ENCODE measurements at regions not wholly inside any gene's neighbourhood (a gene's known extent, or its start where the extent isn't known, plus 50 kb on each side); places are given as distances from the start of the nearest gene placed in this dataset.

DNA sequence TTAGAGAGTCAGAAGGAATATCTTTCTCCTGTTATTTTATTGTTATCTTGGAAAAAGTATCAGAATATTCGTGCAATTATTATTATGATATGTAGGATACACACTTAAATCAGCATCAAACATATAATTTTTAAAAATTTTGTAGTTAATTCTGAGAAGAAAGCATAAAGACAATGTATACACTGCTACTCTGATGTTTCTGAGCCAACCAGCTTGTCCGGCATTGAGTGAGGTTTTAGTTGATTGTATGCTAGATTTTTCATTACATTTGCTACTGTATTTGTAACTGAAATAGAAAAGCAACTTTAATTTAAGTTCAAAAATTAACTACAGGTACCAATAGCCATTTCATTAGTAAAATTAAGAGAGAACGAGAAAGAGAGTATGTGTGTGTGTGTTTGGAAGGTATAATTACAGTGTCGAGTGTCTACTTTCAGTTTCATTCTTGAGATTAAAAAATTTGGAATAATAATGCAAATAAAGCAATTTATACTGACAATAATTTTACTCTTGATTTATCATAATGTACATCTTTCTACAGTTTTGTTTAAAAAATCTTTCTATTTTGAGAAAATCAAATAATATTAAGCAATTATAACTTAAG is 160.4 kb upstream of the CDH12 start:
- Histone ChIP-seq H3K4me3 (peak overlapping the region in 1 of 2 donors; percentile 20), H3K9me3 (no peaks in the 10 kb centered on the region), H3K4me1 (no peaks in the 10 kb centered on the region), H3K27ac (no peak overlapping the region), H3K36me3 (no peaks in the 10 kb centered on the region), H3K27me3 (no peaks in the 10 kb centered on the region)
- DNase-seq (no peak), ATAC-seq (no peak)
- TF ChIP-seq, protein P1, sequence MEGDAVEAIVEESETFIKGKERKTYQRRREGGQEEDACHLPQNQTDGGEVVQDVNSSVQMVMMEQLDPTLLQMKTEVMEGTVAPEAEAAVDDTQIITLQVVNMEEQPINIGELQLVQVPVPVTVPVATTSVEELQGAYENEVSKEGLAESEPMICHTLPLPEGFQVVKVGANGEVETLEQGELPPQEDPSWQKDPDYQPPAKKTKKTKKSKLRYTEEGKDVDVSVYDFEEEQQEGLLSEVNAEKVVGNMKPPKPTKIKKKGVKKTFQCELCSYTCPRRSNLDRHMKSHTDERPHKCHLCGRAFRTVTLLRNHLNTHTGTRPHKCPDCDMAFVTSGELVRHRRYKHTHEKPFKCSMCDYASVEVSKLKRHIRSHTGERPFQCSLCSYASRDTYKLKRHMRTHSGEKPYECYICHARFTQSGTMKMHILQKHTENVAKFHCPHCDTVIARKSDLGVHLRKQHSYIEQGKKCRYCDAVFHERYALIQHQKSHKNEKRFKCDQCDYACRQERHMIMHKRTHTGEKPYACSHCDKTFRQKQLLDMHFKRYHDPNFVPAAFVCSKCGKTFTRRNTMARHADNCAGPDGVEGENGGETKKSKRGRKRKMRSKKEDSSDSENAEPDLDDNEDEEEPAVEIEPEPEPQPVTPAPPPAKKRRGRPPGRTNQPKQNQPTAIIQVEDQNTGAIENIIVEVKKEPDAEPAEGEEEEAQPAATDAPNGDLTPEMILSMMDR (IDR thresholded peaks at IDR 0.05) = no peak
- intact Hi-C loops (cut with DNase I) = no loop called here

DNA sequence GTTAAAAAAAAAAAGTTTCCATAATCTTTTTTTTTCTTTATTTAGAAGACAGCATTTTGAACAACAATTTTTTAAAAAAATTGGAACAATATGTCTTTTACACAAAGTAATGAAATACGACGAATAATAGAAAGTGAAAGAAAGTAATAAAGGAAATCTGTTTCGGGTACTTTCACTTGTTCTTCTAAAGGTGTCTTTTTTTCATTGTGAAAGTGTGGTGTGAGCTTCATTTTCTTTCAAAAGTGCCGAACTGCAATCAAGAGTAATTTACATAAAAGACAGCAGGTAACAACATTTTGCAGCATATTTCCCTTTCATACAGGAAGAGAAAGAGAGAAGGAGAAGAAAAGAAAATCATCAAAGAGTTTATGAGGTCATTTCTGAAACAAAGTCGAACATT is 159.7 kb upstream of the CDH12 start:
- Histone ChIP-seq H3K27me3 (no peaks in the 10 kb centered on the region), H3K4me3 (peak overlapping the region in 1 of 2 donors; percentile 20), H3K4me1 (no peaks in the 10 kb centered on the region), H3K36me3 (no peaks in the 10 kb centered on the region), H3K27ac (no peak overlapping the region), H3K9me3 (no peaks in the 10 kb centered on the region)
- intact Hi-C loops (cut with DNase I) = no loop called here
- TF ChIP-seq, protein P1 (IDR thresholded peaks at IDR 0.05) = no peak
- ATAC-seq (no peak), DNase-seq (no peak)

DNA sequence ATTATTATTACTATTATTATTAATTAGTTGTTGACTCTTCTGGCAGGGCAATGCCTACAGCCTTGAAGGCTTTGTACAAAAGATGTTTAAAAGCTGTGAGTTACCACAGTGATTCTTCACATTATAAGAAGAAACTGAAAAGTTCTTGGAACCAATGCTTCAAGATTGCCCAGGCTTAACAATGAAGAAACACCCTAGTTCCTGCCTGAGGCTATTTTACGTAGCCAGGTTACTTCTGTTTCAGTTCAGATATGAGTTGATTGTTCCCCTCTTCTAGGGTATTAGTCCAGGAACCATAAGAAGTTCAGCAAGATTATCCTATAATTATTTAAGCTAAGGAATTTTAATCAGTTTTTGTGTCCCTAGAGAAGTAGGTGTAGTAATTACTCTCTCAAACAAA is 154.6 kb upstream of the CDH12 start:
- Histone ChIP-seq H3K27ac (no peak overlapping the region), H3K9me3 (no peaks in the 10 kb centered on the region), H3K4me1 (no peaks in the 10 kb centered on the region), H3K4me3 (no peak overlapping the region), H3K27me3 (no peaks in the 10 kb centered on the region), H3K36me3 (no peaks in the 10 kb centered on the region)
- ATAC-seq = no peak
- intact Hi-C loops (cut with DNase I) = no loop called here
- TF ChIP-seq, protein P1 (IDR thresholded peaks at IDR 0.05) = no peak
- DNase-seq = no peak

DNA sequence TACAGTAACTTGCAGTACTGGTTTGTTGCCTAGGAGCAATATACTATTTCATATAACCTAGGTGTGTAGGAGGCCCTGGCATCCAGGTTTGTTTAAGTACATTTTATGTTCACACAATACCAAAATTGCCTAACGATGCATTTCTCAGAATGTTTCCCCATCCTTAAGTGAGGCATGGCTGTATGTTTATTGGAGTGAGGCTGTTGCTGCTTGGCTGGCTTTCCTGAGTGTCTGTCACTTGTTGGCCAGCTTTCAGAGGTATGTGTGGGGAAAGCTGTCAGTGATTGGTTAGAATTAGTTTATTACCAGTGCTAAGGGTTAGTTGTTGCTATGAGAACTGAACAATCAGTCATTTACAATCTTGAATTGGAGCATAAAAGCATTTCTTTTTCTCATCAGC is 154.1 kb upstream of the CDH12 start:
- H3K27me3 ChIP-seq = no peaks in the 10 kb centered on the region
- DNase-seq (peak in 1 of 4 donors; percentile 40), ATAC-seq (no peak)
- no peak overlapping the region for H3K27ac ChIP-seq
- H3K4me1 ChIP-seq = no peaks in the 10 kb centered on the region
- no peaks in the 10 kb centered on the region for H3K36me3 ChIP-seq
- no peak overlapping the region for H3K4me3 ChIP-seq
- intact Hi-C loops (cut with DNase I) = no loop called here
- H3K9me3 ChIP-seq = no peaks in the 10 kb centered on the region
- TF ChIP-seq, protein P1 (IDR thresholded peaks at IDR 0.05) = no peak

- Histone ChIP-seq H3K4me3 (no peak overlapping the region), H3K36me3 (no peaks in the 10 kb centered on the region), H3K27me3 (no peaks in the 10 kb centered on the region), H3K4me1 (no peaks in the 10 kb centered on the region), H3K9me3 (no peaks in the 10 kb centered on the region), H3K27ac (no peak overlapping the region)
- intact Hi-C loops (cut with DNase I) = no loop called here
- DNase-seq (no peak), ATAC-seq (no peak)
- TF ChIP-seq, protein P1 (IDR thresholded peaks at IDR 0.05) = no peak
Observed at GRCh38 chr5:23001120-23001519, 148.0 kb upstream of the CDH12 start.

Measured in left lung (tissue), 4 donors.